GM19238 (cell line): ENCODE measurements at regions not wholly inside any gene's neighbourhood (a gene's known extent, or its start where the extent isn't known, plus 50 kb on each side); places are given as distances from the start of the nearest gene placed in this dataset.
"Not testable (repeated sequence)": the region's sequence is repeated elsewhere in the genome, so short reads cannot be mapped to it uniquely, and the experiment has no call there.

Source experiments
- DNase-seq: peaks from one replicate; pipeline ENCODE4 v3.0.0; 2011; ENCODE audit warnings: low spot score; ENCODE audit not compliant: insufficient read length

DNA sequence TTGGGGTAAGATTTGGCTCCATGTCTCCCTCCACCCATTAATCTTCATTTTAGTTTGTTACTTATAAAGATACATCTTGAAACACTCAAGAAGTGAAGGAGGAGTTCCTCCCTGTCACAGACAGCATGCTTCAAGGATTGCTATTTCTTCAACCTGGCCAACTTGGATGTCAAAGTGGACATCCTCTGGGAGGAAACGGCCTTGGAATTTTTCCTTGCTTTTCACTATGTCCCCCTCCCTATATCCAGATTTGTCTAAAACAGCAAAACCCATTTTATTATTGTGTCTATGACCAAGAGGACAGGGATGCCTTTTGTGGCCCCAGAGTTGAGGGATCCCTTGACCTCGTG, 242.9 kb downstream of the LPIN1 start:
- no peak for DNase-seq

DNA sequence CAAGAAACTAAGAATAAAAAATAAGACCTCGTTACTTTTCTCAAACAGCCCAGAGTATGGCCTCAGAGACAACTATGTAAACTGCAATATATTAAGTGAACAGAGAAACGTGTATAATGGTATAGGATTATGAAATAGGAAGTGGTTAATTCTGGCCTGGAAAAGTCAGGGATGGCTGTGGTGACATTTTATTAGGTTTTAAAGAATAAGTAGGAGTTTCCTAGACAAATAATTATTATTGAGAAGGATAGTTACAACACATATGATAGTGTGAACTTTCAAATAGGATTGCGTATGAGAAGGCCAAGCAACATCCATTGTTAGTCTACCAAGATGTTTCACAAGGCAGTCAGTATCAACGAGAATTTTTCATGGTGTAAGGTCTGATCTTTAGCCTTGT, 244.1 kb downstream of the LPIN1 start:
- DNase-seq, result no peak

- DNase-seq, result no peak
These were observed 247.3 kb downstream of the LPIN1 start for GRCh38 chr2:11993749-11994148.

- no peak for DNase-seq
These were observed 249.0 kb downstream of the LPIN1 start for GRCh38 chr2:11995456-11995855.

- DNase-seq, result no peak
These were observed 250.2 kb downstream of the LPIN1 start for GRCh38 chr2:11996618-11997017.

GRCh38 chr2:11997142-11997541, 250.7 kb downstream of the LPIN1 start:
- DNase-seq, result no peak

DNA sequence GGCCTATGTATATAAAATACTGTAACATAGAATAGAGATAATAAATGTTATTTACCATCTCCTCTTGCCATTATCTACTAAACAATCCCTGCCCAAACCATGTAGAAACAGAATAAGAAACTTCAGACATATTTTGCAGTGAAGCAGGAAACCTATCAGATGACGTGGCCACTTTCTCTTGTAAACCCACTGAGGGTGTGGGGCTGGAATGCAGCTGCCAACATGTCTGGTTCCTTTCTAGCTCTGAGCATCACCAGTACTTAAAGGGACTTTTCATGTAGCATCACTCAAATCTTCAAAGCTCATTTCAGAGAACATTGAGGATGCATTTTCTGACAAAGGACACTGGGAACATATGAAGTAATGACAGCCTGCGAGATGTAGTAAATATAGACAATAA, 251.8 kb downstream of the LPIN1 start:
- no peak for DNase-seq

DNA sequence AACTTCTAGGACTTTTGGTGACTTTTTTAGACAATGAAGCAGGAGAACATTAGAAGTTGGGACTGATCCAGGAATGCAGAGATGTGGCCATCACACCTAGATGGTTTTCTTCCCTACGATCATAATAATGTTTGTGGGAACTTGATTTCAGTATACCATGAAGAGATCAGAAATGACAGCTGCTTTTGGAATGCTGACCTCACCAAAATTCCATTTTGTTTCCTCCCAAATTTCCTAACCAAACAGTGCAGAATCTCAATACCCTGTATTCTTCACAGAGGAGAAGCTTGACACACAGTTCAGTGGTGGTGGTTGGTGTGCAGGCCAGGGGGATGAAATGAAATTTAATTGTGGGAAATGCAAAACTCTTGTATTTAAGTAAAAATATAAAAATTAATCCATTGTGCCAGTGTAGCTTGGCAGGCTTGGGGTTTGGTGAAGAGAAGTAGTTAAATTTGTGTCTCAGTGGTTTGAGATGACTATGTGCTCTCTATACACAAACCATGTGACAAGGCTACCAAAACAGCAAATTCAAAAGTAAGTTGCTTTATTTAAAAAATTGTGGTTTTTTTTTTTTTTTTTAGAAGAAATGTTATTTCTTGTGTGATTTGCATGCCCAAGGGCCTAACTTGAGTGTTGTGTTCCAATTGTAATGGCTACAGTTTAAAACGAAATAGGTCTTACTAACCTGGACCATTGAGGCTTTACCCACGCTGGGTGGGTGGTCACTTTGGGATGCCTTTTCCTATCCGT, 252.4 kb downstream of the LPIN1 start:
- no peak for DNase-seq

- DNase-seq, result no peak
These were observed 255.2 kb downstream of the LPIN1 start for GRCh38 chr2:12001621-12002020.

GRCh38 chr2:12002215-12002614, 255.8 kb downstream of the LPIN1 start:
- DNase-seq, result no peak

DNA sequence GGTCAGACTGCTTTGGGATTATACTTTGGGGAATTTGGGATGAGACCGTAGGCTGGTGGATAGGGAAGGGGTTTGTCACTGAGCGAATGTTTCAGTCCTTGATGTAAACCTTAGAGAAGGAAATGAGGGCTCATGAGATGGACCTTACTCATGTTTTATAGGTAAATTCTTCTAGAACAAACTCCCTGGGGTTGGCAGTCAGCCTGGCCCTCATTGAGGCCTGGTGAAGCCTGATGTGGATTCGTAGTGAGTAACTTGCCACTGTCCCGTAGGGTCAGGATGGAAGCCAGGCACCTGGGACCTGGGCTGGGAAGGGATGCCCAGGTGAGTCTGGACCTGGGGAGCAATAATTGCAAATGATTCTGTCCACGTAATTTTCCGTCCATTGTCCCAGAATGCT, 258.3 kb downstream of the LPIN1 start:
- DNase-seq, result no peak

GRCh38 chr2:12005886-12006681, 259.7 kb downstream of the LPIN1 start:
- DNase-seq, result peak; percentile 36

GRCh38 chr2:12006850-12007249, 260.4 kb downstream of the LPIN1 start:
- DNase-seq, result no peak

DNA sequence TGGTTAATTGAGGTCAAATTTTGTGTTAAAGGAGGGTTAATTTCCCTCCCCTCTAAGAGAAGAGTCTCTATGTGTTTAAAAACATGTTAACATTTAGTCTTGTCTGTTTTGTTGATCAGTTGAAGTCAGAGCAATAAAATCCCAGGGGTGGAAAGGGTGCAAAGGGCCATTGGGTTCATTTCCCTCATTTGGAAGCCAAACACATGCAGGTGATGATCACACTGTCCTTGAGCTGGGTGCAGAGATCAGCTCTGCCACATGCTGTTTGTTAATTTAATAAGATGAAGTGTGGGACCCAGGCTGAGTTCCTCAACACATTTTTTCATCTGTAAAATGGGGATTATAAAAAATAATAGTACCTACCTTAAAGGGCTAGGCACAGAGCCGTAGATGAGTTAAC, 260.9 kb downstream of the LPIN1 start:
- no peak for DNase-seq

GRCh38 chr2:12008425-12009061, 262.1 kb downstream of the LPIN1 start:
- DNase-seq, result peak; percentile 15

DNA sequence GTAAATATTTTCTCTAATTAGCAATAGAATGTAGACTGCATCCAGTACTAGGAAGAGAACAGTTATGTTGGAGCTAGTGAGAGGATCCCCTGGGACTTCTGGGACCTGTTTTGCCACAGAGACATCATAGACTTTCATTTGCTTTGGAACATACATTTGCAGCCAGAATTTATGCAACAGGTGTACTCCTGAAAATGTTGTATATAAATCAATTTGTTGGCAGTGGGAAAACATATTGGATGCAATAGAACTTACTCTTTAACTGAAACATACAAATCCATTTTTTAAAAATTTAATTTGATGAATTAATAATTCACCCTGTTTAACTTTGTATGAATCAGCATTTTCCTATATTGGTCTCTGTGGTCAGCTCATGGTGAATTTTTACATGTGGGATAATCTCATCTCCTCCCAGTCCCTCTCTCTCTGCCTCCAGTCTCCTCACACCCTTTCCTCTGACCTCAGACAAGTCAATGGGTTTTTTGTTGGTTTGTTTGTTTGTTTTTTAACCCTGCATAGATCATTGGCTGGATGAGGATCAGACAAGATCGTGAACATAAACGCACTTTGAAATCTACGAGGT, 263.0 kb downstream of the LPIN1 start:
- no peak for DNase-seq

GRCh38 chr2:12010059-12010458, 263.6 kb downstream of the LPIN1 start:
- DNase-seq, result no peak

DNA sequence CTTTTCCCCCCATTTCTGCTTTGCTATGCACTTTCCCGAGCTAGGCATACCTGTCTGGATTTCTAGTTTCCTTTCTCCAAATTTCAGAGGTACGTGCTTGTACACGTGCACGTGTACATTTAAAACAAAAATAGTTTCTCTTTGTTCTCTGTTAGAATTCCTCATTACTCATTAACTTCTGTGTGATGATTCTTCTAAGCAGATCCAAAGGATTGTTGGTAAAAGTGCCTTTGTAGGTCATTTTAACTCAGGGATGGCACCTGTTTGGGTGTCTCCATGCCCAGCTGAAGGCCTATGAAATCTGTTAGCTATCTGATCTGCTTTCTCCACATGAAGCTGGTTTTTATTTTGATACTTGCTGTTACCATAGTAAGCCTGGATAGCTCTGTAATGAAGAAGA, 264.3 kb downstream of the LPIN1 start:
- DNase-seq, result no peak

- DNase-seq, result no peak
These were observed 267.9 kb downstream of the LPIN1 start for GRCh38 chr2:12014088-12014960.

GRCh38 chr2:12017499-12018157, 271.2 kb downstream of the LPIN1 start:
- no peak for DNase-seq

DNA sequence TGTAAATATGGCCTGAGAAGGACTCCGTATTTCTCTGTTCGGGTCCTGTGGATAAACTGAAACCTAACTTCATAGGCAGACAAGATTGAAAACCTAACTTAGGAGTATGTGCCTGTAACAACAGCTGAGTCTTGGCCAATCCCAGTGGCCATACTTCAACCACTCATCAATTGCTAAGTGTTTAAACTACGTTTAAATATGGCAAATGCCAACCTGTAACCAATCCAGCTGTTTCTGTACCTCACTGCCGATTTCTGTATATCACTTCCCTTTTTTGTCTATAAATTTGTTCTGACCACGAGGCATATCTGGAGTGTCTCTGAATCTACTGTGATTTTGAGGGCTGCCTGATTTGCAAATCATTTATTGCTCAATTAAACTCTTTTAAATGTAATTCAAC, 272.3 kb downstream of the LPIN1 start:
- not testable (repeated sequence) for DNase-seq
